ENCODE measurements at regions not wholly inside any gene's neighbourhood (a gene's known extent, or its start where the extent isn't known, plus 50 kb on each side); places are given as distances from the start of the nearest gene placed in this dataset.
"Not testable (repeated sequence)": the region's sequence is repeated elsewhere in the genome, so short reads cannot be mapped to it uniquely, and the experiment has no call there.

- DNase-seq, result peak; percentile 89
Observed at GRCh38 chr22:49657275-49657973, 170.2 kb downstream of the BRD1 start.

GRCh38 chr22:49656883-49657274 lies 170.8 kb downstream of the BRD1 start:
- not testable (repeated sequence) for DNase-seq

- DNase-seq, result no peak
Observed at GRCh38 chr22:49656291-49656851, 171.3 kb downstream of the BRD1 start.

GRCh38 chr22:49655168-49655812 lies 172.4 kb downstream of the BRD1 start:
- no peak for DNase-seq

- no peak for DNase-seq
Observed at GRCh38 chr22:49650336-49651241, 177.1 kb downstream of the BRD1 start.

- no peak for DNase-seq
Observed at GRCh38 chr22:49649166-49650068, 178.3 kb downstream of the BRD1 start.

- DNase-seq, result no peak
Observed at GRCh38 chr22:49648053-49648452, 179.6 kb downstream of the BRD1 start.

GRCh38 chr22:49647627-49648026 lies 180.0 kb downstream of the BRD1 start:
- no peak for DNase-seq

GRCh38 chr22:49646876-49647275 lies 180.8 kb downstream of the BRD1 start:
- DNase-seq, result no peak

- DNase-seq, result no peak
Observed at GRCh38 chr22:49645791-49646550, 181.7 kb downstream of the BRD1 start.

GRCh38 chr22:49645257-49645656 lies 182.4 kb downstream of the BRD1 start:
- DNase-seq, result no peak

GRCh38 chr22:49643998-49644397 lies 183.7 kb downstream of the BRD1 start:
- no peak for DNase-seq

- no peak for DNase-seq
Observed at GRCh38 chr22:49643466-49643865, 184.2 kb downstream of the BRD1 start.

GRCh38 chr22:49642741-49643140 lies 184.9 kb downstream of the BRD1 start:
- no peak for DNase-seq

- no peak for DNase-seq
Observed at GRCh38 chr22:49642331-49642730, 185.3 kb downstream of the BRD1 start.

GRCh38 chr22:49641770-49642313 lies 185.8 kb downstream of the BRD1 start:
- no peak for DNase-seq

GRCh38 chr22:49640366-49641095 lies 187.1 kb downstream of the BRD1 start:
- no peak for DNase-seq

- no peak for DNase-seq
Observed at GRCh38 chr22:49639956-49640355, 187.7 kb downstream of the BRD1 start.

GRCh38 chr22:49638788-49639187 lies 188.9 kb downstream of the BRD1 start:
- DNase-seq, result no peak

GRCh38 chr22:49638001-49638400 lies 189.7 kb downstream of the BRD1 start:
- DNase-seq, result no peak
